Limb (tissue), 2 donors: ENCODE measurements at regions not wholly inside any gene's neighbourhood (a gene's known extent, or its start where the extent isn't known, plus 50 kb on each side); places are given as distances from the start of the nearest gene placed in this dataset.
"Not testable (repeated sequence)": the region's sequence is repeated elsewhere in the genome, so short reads cannot be mapped to it uniquely, and the experiment has no call there.

Experiments used
- DNase-seq, 2 donors: peaks; one replicate each; pipeline ENCODE4 v3.0.0-alpha.2; 2016; ENCODE audit errors: extremely low spot score in 2 of 2

DNA sequence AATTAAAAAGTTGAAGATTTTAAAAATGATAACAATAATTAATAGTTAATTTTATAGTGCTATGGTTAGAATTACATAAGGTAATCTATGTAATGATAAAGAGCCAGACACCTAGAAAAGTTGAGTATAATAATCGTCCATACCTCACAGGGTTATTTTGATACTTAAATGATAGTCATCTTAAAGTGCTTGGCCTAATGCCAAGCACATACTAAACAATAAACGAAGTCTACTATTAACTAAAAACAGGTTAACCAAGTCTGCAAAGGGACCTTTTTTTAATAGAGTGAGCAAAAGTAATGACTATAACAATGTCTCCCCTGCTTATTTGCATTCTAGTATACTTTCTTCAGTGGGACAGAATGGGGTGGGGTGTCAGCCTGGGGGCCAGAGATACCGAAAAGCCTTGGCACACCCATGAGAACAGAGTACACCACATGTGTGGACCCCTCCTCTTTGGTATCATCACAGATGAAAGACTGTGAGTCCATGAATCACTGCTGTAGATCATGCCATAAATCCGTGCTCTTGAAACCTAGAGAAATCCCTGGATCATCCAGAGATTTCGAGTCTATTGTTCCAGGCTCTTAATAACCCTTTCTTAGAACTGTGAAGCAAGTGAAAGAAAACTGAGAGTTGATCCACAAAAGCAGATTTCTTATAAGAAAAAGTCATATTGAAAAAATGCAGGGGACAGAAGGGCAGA is 249.5 kb downstream of the PRELID2 start:
- no peak for DNase-seq

DNA sequence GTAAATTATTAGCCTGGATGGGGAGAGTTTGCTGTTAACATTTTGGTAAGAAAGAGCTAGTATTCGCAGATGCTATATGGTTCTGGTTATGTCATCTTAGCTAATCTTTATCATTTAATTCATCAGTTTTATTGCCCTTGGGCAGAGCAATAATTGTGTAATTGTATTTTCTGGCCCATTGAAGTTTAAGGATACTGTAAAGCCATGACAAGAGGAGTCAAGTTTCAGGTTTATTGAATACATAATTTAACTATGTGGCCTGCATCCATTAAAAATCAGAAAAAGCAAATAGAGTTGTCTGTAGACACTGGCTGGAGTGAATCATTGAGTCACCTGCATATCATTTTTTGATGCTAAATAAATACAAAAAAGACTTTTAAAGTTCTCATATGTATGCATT is 255.8 kb downstream of the PRELID2 start:
- no peak for DNase-seq

DNA sequence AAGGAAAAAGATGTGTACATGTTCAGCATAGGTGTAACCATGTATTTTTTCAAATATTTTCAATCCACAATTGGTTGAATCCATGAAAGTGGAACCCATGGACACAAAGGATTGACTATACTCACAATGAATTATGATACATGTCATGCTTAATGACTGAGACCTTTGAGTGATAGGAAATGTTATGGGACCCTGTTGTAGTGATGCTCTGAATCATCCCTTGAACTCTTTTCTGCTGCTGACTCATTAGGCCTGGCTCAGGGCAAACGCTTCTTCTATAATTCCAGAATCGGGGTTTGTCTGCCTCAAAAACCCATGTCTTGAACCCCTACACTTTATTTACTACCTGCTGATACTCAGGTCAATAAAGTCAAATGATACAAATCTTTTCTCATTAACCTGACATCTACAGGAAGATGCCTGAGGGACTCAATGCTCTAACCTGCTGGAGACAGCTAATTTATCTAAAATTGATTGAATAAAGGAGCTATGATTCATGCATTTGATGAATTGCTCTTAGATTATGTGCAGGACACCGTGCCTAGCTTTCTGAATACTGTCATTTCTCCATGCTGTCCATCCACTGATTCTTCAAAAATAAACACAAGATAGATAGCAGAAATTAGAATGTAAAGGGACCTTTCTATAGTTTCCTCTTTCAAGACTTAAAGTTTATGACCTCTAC is 260.1 kb downstream of the PRELID2 start:
- DNase-seq = no peak

DNA sequence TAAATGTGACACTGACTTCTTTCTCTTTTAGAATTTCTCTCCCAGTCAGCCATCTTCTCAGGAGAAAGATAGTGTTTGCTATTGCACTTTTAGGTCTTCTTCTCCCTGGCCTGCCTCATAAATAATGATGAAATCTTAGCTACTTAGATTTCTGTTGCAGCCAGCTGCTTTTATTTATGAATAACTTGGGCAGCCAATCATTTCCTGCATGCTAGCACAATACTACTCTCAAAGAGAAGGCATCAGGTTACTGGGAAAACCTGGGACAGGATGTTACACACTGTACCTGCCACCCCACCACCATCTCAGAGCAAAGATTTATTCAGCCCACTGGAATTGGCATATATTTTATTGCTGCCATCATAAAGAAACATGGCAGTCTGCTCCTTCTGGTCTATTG is 266.6 kb downstream of the PRELID2 start:
- no peak for DNase-seq

DNA sequence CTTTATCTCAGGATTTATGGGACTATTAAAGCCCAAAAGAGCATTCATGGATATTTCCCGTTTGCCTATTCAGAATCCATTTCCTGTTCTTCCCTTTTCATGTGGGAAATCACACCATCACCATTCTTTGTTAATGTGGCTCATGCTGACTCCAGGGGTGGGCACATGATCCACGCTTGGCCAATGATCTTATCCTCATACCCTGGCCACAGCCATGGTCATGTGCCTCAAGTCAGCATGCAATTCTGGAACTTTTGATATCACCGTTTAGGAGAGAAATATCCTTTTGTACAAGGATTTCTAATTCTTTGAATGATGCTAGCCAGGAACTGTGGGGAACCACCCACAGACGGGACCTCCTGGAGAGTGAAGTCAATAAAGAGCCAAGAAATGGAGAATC is 272.2 kb downstream of the PRELID2 start:
- no peak for DNase-seq

DNA sequence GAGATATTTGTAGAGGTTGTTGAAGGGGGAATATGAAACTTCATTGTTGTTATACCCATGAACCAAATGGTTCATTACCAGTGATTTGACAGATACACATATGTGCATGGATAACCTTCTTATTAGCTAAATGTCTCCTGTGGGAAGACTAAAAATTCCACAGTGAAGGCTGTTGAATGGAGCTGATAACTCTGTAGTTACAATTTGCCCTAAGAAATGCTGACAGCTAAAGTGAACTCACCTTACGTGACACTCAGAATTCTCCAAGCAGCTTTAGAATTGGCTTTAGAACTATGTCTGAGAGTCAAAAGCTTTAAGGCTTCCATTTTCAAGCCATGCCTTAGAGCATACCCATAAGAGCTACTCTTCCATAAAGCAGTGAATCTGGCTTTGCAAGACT is 276.9 kb downstream of the PRELID2 start:
- no peak for DNase-seq

DNA sequence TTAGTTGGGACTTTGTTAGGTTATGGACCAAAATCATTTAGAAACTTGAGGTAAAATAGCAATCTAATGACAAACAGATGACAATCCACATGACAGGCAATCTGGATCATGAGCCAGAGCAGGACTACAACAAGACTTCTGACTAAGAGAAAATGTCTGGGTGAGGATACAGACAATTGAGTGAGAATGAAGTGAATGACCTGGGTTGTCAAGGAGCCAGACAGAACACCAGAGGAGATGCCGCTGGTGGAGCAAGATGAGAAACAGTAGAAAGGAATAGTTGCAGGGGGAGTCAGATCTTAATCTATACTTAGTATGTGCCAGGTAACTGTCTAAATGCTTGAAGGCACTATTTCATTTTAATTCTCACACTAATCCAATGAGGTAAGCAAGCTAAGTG is 277.8 kb downstream of the PRELID2 start:
- DNase-seq = no peak

DNA sequence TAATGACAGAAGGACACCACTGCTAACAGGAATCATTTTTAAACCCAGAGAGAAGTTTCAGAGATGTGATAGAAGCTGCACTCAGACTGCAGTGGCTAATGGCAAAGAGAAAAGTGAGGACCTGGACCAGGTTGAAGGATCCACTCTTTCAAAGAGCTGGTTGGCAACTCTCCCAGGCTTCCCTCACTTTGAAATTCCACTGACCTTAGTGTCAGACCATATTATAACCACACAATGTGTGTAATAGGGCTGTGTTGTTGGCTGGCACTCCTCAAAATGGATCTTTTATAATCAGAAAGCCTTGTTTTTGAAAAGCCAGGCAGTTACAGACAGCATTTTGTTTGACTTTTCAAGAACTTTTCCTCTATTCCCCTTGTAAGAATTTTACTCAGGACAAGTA is 280.7 kb downstream of the PRELID2 start:
- no peak for DNase-seq

DNA sequence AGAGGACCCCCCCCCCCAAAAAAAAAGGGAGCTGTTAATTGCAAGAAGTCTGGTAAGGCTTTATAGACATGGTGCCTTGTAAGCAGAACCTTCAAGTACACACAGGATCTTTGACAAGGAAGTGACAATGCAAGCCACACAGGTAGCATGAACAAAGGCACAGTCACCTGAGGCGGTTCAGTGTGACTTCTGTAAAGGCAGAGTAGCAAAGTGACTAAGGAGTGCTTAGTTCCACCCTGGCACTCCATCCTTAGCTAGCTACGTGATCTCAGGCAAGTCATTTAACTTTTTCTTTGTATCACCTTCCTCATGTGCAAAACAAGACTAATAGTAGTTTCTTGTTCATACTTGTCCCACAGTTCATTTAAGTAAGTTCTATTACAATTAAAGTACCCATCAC is 282.0 kb downstream of the PRELID2 start:
- no peak for DNase-seq

DNA sequence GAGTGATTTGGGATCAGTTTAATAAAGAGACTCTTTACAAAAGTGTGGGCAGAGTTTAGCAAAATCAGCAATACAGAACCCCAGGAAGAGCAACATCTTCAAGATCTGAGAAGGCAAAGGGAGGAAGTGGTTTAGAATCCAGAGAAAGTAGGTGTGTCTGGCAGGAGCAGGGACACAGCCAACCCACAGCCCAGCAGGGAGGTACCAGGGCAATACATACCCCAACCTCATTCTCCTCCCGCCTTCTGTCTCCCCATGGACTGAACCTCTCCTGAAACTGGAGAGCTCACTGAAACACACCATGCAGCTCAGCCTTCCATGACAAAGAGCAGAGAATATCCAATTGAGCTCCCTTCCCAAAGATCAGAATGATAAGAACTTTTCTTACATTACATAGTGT is 283.4 kb downstream of the PRELID2 start:
- DNase-seq = no peak

DNA sequence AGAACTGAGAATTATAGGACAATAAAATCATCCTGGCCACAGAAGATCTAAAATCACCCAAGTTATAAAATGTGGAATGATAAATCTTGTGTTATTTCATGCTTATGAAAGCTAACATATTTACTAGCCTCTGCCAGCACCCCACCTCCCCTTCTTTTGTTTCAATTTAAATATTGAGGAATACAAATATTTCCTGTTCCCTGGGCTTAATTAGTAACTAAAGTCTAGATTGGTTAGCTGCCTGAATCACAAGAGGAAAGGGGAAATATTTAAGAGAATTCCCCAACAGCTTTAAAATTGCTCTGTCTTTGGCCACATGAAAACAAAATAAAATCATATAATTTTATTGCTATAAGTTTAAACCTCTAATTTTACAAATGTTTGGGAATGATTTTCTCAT is 287.0 kb downstream of the PRELID2 start:
- no peak for DNase-seq

DNA sequence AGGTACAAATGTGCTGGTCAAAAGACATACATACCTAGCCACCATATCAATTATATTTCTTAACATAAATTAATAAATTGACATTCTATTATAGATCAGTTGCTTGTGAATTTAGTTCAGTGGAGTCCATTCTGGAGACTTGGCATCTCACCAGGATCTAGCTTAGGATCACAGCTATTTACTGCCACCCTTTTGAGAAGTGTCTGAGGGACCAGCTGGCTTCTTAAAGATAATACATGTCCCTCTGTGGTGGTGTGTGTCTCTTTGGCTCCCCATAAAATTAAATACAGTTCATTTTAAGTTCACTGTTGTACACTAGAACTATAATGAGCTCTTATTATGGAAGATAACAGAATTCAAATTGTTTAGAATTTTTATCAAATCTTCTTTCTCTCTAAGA is 290.7 kb downstream of the PRELID2 start:
- DNase-seq = no peak

DNA sequence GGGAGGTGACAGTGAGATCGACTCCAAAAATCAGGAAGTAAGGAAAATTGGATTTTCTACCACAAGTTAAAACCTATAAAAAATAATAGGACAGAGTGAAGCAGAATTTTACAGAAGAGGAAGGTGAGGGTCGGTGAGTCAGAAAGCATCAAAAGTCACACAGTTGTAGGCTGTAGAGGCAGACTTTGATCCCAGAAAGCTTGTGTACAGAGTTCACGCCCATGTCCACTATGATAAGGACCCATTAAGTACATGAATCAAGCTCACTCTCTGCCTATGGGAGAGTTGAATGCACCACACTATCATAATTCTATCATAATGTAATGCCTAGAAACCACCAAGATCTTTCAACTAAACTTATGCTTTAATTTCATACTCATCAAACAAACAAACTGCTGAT is 291.2 kb downstream of the PRELID2 start:
- no peak for DNase-seq

DNA sequence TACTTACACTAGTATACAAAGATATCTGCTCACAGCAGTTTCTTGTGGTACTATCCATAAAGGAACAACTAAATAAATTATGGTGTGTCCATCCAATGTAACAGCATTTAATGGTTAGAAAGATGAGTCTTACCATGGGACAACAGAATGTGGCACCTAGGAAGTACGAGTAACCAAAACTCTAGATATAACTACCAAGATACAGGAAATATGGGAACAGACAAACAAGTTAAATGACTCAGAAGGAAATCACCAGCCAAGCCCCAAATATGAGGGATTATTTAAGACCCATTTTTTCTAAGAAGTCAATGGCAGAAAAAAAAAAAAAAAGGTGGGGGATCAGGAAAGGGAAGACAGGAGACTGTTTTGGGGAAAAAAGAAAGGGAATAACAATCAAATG is 294.8 kb downstream of the PRELID2 start:
- DNase-seq = no peak

DNA sequence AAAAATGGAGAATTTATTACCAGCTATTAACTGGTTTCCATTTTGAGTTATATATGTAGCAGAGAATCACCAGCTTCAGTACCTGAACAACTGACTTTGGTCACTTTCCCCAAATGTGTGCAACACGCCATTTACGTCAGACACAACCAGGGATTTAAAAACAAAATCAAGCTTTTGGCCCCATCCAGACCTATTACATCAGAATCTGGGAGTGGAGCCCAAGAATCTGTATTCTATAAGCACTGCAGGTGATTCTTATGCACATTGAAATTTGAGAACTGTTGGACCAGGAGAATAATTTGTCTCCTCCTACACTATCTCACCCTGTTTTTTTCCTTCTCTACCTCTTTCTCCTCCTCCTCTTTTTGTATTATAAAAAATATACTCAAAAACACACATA is 295.9 kb downstream of the PRELID2 start:
- DNase-seq = no peak

DNA sequence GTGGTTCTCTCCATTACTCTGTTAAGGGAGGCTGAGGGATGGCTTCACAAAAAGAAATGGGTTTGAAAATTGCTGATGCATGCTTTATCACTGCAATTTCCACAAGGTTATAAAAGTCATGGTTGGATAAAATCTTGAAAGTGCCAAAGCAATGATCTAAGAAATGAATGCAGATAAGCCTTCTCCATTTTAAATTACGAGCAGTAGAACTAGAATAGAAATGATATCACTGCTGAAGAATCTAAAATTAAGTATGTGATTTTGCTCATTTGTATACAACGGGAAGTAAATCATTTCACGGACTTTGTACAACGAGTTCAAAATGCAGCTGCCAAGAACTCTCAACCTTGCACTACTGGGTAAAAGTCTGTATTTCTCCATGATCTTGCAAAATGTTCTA is 299.0 kb downstream of the PRELID2 start:
- no peak for DNase-seq

DNA sequence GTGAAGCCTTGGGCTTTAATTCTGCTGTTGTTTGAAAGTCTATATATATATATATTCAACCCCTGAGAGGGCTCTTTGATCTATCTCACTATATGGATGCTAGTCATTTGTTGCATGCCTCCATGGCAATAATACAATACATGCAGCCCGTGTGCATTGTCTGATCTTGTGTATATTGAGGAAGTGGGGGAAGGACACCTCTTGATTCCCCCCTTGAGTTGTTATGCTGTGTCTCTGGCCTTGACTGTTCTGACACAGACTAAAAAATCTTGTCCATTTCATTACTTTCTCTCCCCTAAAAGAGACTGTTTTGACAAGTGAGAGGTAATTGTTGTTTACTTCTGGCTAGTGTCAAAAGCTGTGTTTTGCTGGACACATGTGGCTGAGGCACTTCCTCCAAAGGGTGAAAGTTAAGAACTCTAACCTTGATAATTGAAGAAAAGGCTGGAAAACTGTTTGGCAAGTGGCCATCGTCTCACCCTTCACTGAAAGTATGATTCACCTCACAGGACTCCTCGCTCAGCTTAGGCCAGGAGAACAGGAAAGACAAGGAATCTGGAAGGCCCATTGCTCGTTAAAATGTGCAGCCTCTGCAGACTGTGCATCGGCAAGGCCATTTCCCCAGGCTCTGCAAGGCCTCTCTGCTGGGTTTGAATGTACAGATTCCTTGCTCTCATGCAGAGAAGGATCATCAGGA is 304.0 kb downstream of the PRELID2 start:
- DNase-seq = no peak

DNA sequence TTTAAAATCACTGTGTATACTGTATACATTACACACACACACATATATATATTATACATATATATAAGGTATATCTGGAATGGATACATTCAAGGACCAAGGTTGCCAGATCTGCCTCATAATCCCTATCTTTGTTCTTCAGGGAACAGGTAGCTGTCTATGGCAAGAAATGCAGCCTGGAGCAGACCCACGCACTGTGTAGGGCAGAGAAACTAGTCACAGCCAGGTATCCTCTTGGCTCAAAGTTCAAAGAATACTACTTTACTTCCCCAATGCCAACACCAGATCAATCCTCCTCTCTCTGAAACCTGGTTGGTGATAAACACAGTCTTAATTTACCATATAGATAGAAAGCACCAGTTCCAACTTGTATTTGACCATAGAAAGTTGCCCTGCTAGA is 313.6 kb downstream of the PRELID2 start:
- no peak for DNase-seq

DNA sequence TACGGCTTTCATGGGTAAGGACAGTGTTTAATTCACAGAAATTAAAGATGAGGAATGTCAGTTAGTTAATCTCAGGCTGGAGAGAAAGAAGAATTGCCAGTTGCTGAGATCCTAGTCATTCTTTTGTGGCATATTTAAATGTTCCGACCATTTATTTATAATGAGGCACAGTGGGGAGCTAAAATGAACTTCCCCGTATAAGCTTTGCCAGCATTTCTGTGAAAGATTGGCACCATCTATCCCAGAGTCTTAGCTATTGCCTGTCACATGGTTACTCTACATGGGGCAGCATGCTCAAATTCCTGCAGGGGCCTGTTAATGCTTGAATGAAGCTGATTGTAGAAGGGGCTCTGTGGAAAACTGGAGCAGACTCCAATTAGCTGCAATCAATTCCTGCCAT is 314.1 kb downstream of the PRELID2 start:
- DNase-seq = no peak

DNA sequence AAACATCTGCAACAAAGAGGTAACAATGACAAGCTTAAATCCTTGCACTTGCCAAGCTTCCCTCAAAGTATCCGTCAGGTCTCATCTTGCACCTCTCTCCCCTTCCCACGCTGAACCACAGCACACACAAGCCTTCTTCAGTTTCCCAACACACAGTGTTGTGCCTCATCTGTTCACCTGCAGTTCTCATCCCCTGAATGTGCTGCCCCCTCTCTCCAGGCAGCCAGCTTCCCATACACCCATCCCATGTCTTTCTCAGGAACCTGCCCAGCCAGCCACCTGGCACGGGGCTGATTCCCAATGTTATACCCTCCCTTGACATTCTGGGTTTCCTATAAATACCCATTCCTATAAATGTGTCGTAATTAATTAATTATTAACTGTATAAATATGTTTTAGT is 314.8 kb downstream of the PRELID2 start:
- DNase-seq = no peak

DNA sequence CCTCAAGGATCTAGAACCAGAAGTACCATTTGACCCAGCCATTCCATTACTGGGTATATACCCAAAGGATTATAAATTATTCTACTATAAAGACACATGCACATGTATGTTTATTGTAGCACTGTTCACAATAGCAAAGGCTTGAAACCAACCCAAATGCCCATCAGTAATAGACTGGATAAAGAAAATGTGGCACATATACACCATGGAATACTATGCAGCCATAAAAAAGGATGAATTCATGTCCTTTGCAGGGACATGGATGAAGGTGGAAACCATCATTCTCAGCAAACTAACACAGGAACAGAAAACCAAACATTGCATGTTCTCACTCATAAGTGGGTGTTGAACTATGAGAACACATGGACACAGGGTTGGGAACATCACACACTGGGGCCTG is 317.6 kb downstream of the PRELID2 start:
- DNase-seq = not testable (repeated sequence)

DNA sequence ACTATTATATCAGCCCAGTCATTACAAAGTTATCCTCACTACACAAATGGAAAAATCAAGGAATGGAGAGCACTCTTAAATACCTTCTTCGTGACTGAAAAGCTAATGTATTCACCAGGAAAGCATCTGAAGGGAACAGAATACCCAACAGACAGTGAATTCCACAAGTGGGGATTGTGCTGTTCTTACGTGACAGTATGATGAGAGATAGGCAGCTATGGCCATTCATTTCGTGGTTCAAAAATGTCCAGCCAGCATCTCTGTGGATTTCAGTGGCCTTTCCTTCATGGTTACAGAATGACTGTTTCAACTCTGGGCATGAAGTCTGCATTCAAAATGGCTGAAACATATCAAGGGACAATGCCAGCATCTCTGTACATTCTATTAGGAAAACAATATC is 323.8 kb downstream of the PRELID2 start:
- DNase-seq = no peak

DNA sequence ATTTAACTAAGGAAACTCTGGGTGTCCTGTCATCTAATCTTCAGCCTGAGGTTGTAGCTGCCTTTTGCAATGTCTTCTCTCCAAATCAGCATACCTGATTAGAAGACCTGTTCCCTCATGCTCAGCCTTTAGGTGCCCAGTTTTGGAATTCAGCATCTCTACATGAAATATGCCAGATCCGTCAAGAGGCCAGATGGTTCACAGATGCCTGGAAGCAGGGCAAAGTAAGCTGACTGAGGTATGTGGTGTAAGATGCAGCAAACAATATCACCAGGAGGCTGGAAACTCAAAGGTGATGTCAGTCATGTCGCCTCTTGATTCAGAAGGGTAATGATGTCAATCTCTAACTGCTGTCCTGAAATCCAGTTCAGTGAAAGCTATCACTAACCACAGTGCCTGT is 324.4 kb downstream of the PRELID2 start:
- DNase-seq = no peak
